ENCODE measurements at regions not wholly inside any gene's neighbourhood (a gene's known extent, or its start where the extent isn't known, plus 50 kb on each side); places are given as distances from the start of the nearest gene placed in this dataset.

GRCh38 chr13:86856991-86857390 is 814.2 kb upstream of the SLITRK5 start:
- Histone ChIP-seq H3K27ac (ENCODE audit: low read length) (no peak overlapping the region), H3K4me3 (ENCODE audit: low read depth in 2 of 2, low read length in 2 of 2) (no peak overlapping the region), H3K4me1 (ENCODE audit: control insufficient read depth, insufficient read depth, low read length) (no peaks in the 10 kb centered on the region), H3K27me3 (ENCODE audit: control insufficient read depth, insufficient read depth, low read length) (no peaks in the 10 kb centered on the region), H3K9me3 (ENCODE audit: control insufficient read depth, insufficient read depth, low read depth, low read length) (no peaks in the 10 kb centered on the region), H3K36me3 (ENCODE audit: control insufficient read depth, insufficient read depth, low read length) (no peaks in the 10 kb centered on the region)
- CTCF ChIA-PET: no interaction called here
- in situ Hi-C loops (cut with HindIII; ENCODE audit: low pct_unique_long_range_greater_than_20kb, low sequenced_read_pairs) (no loop called here), intact Hi-C loops (cut with micrococcal nuclease; ENCODE audit: unreplicated experiment) (no loop called here)
- TF ChIP-seq CTCF (IDR thresholded peaks at IDR 0.05) (no peak), SIN3A (IDR thresholded peaks at IDR 0.05; ENCODE audit: borderline replicate concordance, insufficient read depth, low read depth, low read length) (no peak)
- no peak for DNase-seq (ENCODE audit: low read depth, low spot score)
- POLR2A ChIA-PET: interaction anchor here (0.6 kb wide), 1 partner anchor 50 kb away, joined by 3 read pairs; no protein-coding TSS in a partner anchor
- no TSS peak for BruUV-seq (replicated peaks)
- no peak for ATAC-seq

GRCh38 chr13:86858216-86858615 is 813.0 kb upstream of the SLITRK5 start:
- Histone ChIP-seq H3K36me3 (ENCODE audit: control insufficient read depth, insufficient read depth, low read length) (no peaks in the 10 kb centered on the region), H3K4me1 (ENCODE audit: control insufficient read depth, insufficient read depth, low read length) (no peaks in the 10 kb centered on the region), H3K27ac (ENCODE audit: low read length) (no peak overlapping the region), H3K4me3 (ENCODE audit: low read depth in 2 of 2, low read length in 2 of 2) (no peak overlapping the region), H3K9me3 (ENCODE audit: control insufficient read depth, insufficient read depth, low read depth, low read length) (no peaks in the 10 kb centered on the region), H3K27me3 (ENCODE audit: control insufficient read depth, insufficient read depth, low read length) (no peaks in the 10 kb centered on the region)
- no TSS peak for BruUV-seq (replicated peaks)
- POLR2A ChIA-PET: no interaction called here
- in situ Hi-C loops (cut with HindIII; ENCODE audit: low pct_unique_long_range_greater_than_20kb, low sequenced_read_pairs): no loop called here
- DNase-seq (ENCODE audit: low read depth, low spot score): no peak
- TF ChIP-seq POLR2AphosphoS5 (IDR thresholded peaks at IDR 0.05; ENCODE audit: low read depth, low read length): no peak
- TF ChIP-seq TCF7L2 (IDR thresholded peaks at IDR 0.05; ENCODE audit: low read depth, low read length): no peak
- no peak for TF ChIP-seq SIN3A (IDR thresholded peaks at IDR 0.05; ENCODE audit: borderline replicate concordance, insufficient read depth, low read depth, low read length)
- no peak for TF ChIP-seq REST (IDR thresholded peaks at IDR 0.05; ENCODE audit: insufficient read depth in 1 of 2, low read depth in 2 of 2, low read length in 1 of 2)
- no peak for TF ChIP-seq CTCF (IDR thresholded peaks at IDR 0.05)
- intact Hi-C loops (cut with micrococcal nuclease; ENCODE audit: unreplicated experiment): no loop called here
- no peak for ATAC-seq
- CTCF ChIA-PET: no interaction called here

- no peak for TF ChIP-seq TCF7L2 (IDR thresholded peaks at IDR 0.05; ENCODE audit: low read depth, low read length)
- no peak for TF ChIP-seq SIN3A (IDR thresholded peaks at IDR 0.05; ENCODE audit: borderline replicate concordance, insufficient read depth, low read depth, low read length)
- no peak for TF ChIP-seq POLR2AphosphoS5 (IDR thresholded peaks at IDR 0.05; ENCODE audit: low read depth, low read length)
- TF ChIP-seq CTCF (IDR thresholded peaks at IDR 0.05): no peak
- TF ChIP-seq REST (IDR thresholded peaks at IDR 0.05; ENCODE audit: insufficient read depth in 1 of 2, low read depth in 2 of 2, low read length in 1 of 2): no peak
- POLR2A ChIA-PET: no interaction called here
- in situ Hi-C loops (cut with HindIII; ENCODE audit: low pct_unique_long_range_greater_than_20kb, low sequenced_read_pairs): no loop called here
- no peak for DNase-seq (ENCODE audit: low read depth, low spot score)
- Histone ChIP-seq H3K9me3 (ENCODE audit: control insufficient read depth, insufficient read depth, low read depth, low read length) (no peaks in the 10 kb centered on the region), H3K36me3 (ENCODE audit: control insufficient read depth, insufficient read depth, low read length) (no peaks in the 10 kb centered on the region), H3K27ac (ENCODE audit: low read length) (no peak overlapping the region), H3K4me1 (ENCODE audit: control insufficient read depth, insufficient read depth, low read length) (no peaks in the 10 kb centered on the region), H3K27me3 (ENCODE audit: control insufficient read depth, insufficient read depth, low read length) (no peaks in the 10 kb centered on the region), H3K4me3 (ENCODE audit: low read depth in 2 of 2, low read length in 2 of 2) (no peak overlapping the region)
- intact Hi-C loops (cut with micrococcal nuclease; ENCODE audit: unreplicated experiment): no loop called here
- ATAC-seq: no peak
- no TSS peak for BruUV-seq (replicated peaks)
- CTCF ChIA-PET: no interaction called here
These were observed 809.0 kb upstream of the SLITRK5 start for GRCh38 chr13:86862137-86862536.
